SKM-1 (cell line): ENCODE measurements at regions not wholly inside any gene's neighbourhood (a gene's known extent, or its start where the extent isn't known, plus 50 kb on each side); places are given as distances from the start of the nearest gene placed in this dataset.
A peak's percentile ranks its signal among the peaks of the same experiment; 100 is the strongest.

Experiments
- DNase-seq: peaks from one replicate; lab custom pipeline; 2025; ENCODE audit not compliant: unreplicated experiment; lab: John Stamatoyannopoulos, UW

DNA sequence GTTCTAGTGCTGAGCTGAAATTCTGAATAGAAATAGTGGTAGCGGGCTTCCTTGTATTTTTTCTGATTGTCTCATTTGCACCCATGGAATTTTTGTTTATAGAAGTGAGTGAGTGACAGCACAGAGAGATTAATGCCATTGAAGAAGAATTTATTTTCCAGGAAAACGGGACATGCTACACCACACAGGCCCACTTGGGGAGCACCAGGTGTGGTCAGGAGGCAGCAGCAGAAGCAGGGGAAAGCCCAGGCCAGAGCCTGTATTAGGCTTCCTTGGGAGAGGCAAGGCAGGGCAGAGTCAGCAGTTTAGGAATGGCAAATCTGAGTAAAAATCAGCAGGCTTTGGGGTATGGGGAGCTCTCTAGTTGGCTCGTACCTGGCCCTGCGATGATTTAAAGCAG lies 88.4 kb upstream of the ATP11B start:
- DNase-seq, result no peak

DNA sequence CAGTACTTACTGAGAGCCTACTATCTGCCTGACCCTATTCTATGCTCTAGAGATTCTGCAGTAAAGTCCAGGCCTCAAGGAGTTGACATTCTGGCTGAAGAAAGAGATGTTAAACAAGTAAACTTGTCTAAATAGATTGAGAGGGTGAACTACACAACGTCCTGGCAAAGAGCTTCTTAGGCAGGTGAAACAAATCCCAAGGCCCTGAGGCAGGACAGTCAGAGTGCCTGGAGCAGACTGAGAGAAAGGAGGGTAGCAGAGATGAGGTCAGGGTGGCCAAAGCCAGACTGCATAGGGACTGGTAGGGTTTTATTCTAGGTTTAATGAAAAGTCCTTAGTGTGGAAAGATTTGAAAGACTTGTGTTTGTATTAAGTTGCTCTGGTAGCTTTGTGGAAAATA lies 84.5 kb upstream of the ATP11B start:
- DNase-seq, result no peak

DNA sequence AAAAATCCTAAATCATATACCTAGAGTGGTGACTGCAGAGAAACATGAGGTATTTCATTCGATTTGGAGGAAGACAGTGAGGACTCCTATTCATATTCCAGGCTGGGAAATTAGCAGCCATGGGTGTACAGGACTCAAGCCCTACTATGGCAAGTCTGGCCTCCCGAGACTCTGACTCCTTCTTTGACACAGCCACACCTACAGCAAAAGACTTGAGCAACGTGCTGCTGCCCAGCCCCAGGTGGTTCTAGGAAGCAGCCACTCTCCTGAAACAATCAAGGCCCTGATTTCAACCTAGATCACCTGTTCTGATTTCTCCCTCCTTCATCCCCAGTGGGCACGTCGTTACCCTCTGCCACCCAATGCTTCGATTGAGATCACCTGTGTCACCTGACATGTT lies 84.0 kb upstream of the ATP11B start:
- no peak for DNase-seq

DNA sequence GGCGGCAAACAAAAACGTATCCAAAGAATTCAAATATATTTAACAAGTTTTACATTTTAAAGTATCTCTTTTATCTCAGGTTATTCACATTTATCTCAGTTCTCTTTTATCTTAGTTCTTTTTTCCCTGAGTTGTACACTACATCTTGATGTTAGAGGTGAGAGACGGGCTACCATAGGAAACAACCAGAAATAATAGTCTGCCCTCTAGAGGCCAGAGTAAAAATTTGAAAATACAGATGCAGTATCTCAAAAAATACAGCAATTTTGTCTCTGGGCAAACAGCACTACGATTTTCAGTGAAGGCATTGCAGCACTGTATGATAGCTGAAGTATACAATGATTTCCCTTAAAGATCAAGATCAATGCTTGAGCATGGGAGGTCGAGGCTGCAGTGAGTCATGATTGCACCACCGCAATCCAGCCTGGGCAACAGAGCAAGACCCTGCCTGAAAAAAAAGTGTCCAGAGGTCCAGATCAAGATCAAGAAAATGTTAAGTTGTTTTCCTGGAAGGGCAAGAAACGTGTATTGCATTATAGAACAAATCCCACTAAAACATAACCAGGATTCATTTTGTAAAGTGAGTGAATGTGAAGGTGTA lies 82.6 kb upstream of the ATP11B start:
- peak; percentile 33 for DNase-seq

DNA sequence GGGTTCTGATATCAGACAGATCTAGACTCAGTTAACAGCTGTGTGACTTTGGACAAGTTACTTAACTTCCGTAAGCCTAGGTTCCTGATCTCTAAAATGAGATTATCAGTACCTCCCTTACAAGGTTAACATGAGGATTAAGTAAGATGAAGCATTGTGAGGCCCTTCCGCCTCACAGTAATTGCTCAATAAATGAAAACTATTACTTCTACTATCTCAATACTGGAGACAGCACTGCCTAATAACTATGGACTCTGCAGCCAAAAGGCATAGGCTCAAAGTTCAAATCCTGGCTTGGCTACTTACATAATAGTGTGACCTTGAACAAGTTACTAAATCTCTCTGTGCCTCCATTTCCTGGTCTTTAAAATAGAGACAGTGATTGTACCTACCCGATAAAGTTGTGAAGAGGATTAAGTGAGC lies 82.0 kb upstream of the ATP11B start:
- DNase-seq, result peak; percentile 84

DNA sequence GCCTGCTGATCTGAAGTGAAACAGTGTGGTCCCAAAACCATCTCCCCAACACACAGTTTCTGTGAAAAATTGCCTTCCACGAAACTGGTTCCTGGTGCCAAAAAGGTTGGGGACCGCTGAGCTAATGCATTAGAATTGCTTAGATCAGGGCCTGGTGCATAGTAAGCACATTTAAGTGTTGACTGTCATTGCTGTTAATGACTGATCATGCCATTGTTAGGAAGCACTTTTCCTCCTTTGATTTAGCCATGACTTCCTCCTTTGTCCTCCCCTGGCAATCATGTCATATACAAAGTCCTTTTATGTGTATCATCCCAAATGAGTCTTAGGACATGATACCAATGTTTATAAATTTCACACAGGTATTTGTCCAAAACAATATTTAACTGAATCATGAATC lies 81.5 kb upstream of the ATP11B start:
- no peak for DNase-seq

DNA sequence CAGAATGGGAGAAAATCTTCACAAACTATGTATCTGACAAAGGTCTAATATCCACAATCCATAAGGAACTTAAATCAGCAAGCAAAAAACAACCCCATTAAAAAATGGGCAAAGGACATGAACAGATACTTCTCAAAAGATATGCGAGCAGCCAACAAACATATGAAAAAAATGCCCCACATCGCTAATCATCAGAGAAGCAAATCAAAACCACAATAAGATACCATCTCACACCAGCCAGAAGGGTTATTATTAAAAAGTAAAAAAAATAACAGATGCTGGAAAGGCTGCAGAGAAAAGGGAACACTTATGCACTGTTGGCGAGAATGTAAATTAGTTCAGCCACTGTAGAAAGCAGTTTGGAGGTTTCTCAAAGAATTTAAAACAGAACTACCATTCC lies 80.2 kb upstream of the ATP11B start:
- DNase-seq, result no peak

DNA sequence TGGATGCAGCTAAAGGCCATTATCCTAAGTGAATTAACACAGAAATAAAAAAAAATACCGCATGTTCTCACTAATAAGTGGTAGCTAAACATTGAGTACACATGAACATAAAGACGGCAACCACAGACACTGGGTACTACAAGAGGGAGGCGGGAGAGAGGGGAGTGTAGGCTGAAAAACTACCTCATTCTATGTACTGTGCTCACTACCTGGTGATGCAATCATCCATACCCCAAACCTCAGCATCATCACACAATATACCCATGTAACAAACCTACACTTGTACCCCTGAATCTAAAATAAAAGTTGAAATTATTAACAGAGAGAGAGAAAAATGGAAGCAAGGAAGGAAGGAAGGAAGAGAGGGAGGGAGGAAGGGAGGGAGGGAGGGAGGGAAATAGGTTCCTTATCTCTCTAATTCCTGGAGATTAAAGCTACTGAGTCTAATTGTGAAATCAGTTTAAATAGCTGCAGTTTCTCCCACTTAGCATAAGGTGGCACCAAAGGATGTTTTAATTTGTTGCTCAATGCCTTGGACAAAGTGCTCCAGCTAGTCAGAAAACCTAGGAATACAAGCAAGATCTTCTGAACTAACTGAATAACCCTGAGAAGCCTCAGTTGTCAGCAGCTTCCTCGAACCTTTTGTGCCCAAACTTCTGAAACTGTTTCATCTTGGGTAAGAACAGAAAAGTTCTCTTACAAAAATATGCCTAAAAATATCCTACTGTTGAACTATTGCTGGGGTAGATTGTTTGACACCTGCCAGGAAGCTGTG lies 79.4 kb upstream of the ATP11B start:
- DNase-seq, result peak; percentile 56

DNA sequence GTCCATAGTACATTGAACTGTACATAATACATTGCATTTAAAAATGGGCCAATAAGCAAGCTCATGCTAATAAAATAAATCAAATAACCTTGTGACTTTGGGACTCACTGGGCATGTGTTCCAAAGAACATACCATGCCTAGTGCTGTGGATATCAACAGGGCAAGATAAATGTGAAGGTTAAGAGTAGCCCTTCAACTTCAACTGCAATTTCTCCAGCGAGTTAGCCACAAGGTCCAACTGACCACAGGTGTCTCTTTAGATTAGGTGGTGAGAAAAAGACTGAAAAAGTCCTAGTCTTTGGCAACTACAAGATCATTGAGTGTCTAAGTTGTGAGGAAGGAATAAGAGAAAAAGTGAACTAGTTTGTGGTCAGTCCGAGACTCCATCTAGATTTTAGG lies 78.3 kb upstream of the ATP11B start:
- no peak for DNase-seq

DNA sequence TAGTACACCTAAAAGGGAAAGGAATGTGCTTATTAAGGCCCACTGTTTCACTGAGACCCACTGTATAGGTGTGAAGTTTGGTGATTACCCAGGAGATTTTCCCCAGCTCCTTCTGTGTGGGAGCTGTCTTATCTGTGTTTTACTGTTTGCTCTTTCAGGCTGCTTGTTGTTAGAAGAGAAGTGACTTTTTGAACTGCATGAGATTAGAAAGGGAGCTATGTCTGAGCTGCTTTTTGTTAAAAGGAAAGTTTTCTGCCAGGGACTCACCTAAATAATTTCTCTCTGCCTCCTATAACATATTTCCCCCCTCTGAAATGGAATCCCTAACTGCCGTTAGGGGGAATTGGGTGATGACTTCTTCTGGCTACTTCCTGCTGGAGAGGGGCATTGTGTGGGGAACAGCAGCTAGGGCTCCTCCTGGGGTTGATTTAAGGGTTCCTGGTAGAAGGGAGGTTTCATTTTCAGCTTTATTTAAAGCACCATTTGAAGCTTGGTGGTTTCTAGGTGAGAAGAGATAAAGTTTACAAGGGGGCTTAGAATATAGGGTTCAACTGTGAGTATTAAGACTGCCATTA lies 77.1 kb upstream of the ATP11B start:
- no peak for DNase-seq

DNA sequence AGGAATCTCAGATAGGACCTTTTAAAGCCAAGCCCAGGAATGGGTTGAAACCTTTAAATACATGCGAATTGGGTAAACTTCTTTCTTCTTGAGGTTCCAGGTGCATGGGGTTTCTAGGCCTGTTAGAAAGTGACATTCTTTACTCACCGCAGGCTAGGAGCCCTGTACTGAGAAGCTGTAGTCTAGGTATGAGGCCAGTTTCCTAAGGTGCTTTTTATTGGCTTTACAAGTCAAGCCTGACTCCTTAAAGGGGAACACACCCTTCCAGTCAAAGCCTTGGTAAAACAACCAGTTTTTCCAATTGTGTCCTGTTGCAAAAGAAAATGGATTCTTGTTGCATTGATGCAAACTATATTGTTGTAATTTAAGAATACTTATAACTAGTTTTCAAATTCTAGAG lies 76.1 kb upstream of the ATP11B start:
- DNase-seq, result no peak

DNA sequence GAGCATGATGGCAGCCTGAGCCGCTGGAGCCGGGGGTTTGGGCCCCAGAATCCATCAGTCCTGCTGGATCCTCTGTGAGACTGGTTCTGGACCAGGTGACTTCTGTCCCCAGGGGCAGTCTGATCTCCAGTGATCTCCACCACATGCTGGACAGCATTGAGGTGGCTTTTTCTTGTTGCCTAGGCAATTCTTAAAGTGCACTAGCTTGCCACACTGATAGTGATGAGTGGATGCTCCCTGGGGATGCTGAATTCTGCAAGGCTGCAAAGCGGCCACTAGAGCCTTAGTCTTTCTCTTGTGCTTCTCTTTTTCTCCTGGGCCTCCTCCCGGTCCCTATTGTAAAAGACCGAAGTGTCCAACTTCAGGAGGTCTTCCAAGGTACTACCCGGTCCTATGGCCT lies 70.4 kb upstream of the ATP11B start:
- no peak for DNase-seq

DNA sequence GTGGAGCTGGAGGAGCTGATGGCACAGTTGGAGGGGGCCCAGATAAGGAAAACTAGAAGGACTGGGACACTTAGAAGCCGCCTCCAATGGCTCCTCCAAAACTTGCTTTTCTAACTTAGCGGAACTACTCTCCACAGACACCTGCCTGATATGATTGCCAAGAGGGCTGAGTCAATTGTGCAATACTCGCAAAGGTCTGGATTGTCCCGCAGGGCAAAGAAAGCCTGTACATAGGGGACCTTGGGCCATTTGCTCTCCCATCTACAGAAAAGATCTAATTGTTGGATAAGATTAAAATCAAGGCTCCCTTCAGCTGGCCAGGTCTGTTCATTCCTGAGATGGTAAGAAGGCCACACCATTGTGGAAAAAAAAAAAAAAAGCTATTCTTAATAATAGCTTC lies 69.7 kb upstream of the ATP11B start:
- DNase-seq, result no peak

DNA sequence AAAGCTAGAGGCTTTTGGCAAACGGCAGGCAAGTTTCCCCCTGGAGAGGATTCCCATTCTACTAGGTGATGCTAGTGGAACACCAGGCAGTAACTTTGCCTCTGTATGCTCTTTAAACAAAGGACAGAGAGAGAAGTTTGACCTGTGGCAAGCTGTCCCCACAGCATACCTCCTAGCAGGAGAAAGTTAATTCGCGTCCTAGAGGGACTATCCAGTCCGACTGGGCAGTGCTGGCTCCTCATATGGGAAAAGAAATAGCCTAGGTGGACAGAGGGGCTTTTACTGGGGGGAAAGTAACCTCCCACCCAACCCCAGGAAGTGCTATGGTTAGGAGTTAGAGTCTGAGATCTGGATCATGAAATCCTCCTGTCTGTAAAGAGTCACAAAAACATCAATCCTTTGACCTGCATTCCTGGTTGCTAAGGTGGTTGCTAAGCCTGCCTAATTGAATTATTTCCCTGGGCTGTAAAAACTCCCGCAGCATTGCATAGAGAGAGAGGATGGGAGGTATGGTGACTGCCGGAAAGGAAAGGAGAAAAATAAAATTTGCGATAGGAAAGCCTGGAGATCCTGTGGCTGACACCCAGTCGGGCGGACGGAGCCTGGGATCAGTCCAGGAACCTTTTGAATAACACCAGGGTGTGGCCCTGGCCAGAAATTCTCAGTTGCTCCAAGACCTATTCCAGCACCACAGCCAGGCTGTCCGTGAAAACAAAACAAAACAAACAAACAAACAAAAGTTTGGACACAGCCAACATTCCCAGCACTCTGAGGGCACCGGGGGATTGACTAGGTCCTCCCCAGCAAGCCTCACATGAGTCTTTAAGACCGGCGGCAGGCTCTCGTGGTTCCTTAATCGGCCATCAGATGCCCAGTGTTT lies 67.7 kb upstream of the ATP11B start:
- DNase-seq, result no peak

DNA sequence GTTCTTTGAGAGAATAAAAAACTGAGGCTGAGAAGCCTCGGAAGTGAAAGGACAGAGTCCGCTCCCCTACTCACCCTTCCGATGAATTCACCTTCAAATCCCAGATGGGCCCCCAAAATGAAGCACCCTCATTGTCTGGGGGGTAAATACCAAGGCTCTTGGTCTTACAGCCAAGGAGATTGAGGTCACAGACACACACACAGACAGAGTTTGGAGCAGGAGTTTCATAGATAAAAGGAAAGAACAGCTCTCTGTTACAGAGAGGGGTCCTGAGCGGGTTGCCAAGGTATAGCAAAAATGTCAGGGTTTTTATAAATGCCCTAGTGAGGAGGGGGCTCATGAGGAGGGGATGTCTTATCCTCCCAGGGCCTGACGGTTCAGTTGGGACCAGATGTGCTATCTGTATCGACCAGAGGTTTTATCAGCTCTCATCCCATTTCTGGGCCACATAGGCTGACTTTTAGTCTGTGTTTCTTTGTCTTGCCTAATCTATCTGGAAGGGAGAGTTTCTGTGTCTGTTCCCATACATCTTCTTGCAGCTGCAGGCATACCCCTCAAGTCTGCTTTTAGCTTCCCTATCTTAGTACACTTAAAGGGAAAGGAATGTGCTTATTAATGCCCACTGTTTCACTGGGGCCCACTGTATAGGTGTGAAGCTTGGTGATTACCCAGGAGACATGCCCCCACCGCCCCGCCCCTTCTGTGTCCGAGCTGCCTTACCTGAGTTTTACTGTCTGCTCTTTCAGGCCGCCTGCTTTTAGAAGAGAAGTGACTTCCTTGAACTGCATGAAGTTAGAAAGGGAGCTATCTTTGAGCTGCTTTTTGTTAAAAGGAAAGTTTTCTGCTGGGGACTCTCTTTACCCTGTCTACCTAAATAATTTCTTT lies 66.8 kb upstream of the ATP11B start:
- DNase-seq, result no peak

DNA sequence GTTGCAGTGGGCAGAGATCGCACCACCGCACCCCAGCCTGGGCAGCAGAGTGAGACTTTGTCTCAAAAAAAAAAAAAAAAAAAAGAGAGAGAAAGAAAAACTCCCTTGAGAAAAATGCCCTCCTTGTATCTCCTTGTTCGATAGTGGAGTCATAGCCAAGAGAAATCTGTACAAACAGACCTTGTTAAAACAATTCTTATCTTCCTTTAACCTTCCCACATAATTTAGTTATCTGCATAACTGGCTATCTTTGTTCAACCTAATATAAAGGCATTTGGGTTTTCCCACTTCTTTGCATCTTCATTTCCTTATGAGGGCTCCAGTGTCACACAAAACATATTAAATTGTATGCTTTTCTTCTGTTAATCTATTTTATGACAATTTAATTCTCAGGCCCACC lies 65.1 kb upstream of the ATP11B start:
- DNase-seq, result no peak

DNA sequence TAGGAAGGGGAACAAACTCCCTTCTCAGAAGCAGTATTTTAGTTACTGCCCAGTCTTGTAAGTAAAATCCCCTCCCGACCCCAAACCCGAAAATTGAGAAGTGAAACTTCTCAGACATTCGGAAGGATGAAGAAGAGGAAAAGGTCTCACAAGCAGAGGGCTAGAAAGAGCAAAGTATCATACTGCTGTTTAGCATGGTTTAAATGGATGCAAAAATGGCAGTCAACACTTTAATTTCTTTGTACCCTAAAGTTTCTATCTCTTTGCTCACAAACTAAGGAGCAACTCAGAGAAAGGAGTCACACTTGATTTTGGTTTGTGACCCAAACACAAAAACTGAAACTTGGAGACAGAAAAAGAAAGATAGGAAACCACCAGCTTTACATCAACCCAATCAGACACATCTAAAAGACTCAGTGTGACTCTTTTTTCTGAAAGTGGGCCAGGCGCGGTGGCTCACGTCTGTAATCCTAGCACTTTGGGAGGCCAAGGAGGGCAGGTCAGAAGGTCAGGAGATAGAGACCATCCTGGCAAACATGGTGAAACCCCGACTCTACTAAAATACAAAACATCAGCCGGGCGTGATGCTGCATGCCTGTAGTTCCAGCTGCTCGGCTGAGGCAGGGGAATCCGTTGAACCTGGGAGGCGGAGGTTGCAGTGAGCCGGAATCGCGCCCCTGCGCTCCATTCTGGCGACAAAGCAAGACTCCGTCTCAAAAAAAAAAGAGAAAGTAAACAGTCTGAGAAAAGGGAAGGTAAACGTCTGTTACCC lies 63.2 kb upstream of the ATP11B start:
- DNase-seq, result no peak

DNA sequence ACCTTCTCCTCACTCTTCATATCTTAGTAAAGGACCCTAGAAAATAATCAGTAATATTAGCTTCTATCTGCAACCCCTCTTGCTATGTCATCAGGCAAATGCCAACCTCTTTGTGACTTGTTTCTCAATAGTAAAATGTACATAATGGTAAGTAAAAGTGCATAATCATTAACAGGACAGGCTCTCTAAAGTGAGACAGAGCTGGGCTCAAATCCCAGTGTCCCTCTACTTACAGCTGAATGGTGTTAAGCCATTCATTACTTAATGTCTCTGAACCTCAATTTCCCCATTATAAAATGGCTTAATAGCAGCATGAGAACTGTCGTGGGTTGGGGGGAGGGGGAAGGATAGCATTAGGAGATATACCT lies 62.6 kb upstream of the ATP11B start:
- DNase-seq, result no peak

DNA sequence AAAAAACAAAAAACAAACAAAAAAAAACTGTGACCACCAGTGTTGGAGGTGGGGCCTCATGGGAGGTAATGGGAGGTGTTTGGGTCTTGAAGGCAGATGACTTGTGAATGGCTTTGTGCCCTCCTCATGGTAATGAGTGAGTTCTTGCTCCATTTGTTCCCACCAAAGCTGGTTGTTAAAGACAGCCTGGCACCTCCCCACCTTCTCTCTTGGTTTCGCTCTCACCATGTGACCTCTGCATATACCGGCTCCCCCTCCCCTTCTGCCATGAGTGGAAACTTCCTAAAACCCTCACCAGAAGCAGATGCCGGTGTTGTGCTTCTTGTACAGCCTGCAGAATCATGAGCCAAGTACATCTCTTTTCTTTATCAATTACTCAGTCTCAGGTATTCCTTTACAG lies 61.5 kb upstream of the ATP11B start:
- DNase-seq, result no peak
